ENCODE measurements at regions not wholly inside any gene's neighbourhood (a gene's known extent, or its start where the extent isn't known, plus 50 kb on each side); places are given as distances from the start of the nearest gene placed in this dataset.

GRCh38 chr7:38068461-38068860, 109.6 kb upstream of the STARD3NL start:
- no peak overlapping the region for H3K4me3 ChIP-seq (ENCODE audit: low read length)
- no peak for DNase-seq (ENCODE audit: low read depth, low spot score)

- no peak overlapping the region for H3K4me3 ChIP-seq (ENCODE audit: low read length)
- no peak for DNase-seq (ENCODE audit: low read depth, low spot score)
Observed at GRCh38 chr7:38069052-38069451, 109.0 kb upstream of the STARD3NL start.

GRCh38 chr7:38070718-38071117, 107.3 kb upstream of the STARD3NL start:
- no peak overlapping the region for H3K4me3 ChIP-seq (ENCODE audit: low read length)
- DNase-seq (ENCODE audit: low read depth, low spot score), result peak; percentile 7

- DNase-seq (ENCODE audit: low read depth, low spot score), result no peak
- no peak overlapping the region for H3K4me3 ChIP-seq (ENCODE audit: low read length)
Observed at GRCh38 chr7:38086857-38087256, 91.2 kb upstream of the STARD3NL start.

GRCh38 chr7:38102507-38102906, 75.5 kb upstream of the STARD3NL start:
- H3K4me3 ChIP-seq (ENCODE audit: low read length), result no peak overlapping the region
- DNase-seq (ENCODE audit: low read depth, low spot score), result no peak

GRCh38 chr7:38105874-38106483, 72.1 kb upstream of the STARD3NL start:
- peak; percentile 48 for DNase-seq (ENCODE audit: low read depth, low spot score)
- no peak overlapping the region for H3K4me3 ChIP-seq (ENCODE audit: low read length)

- H3K4me3 ChIP-seq (ENCODE audit: low read length), result no peak overlapping the region
- DNase-seq (ENCODE audit: low read depth, low spot score), result peak; percentile 50
Observed at GRCh38 chr7:38107486-38107893, 70.6 kb upstream of the STARD3NL start.

- no peak overlapping the region for H3K4me3 ChIP-seq (ENCODE audit: low read length)
- DNase-seq (ENCODE audit: low read depth, low spot score), result no peak
Observed at GRCh38 chr7:38112075-38112474, 66.0 kb upstream of the STARD3NL start.

GRCh38 chr7:38120076-38120475, 58.0 kb upstream of the STARD3NL start:
- no peak overlapping the region for H3K4me3 ChIP-seq (ENCODE audit: low read length)
- no peak for DNase-seq (ENCODE audit: low read depth, low spot score)

- DNase-seq (ENCODE audit: low read depth, low spot score), result no peak
- H3K4me3 ChIP-seq (ENCODE audit: low read length), result no peak overlapping the region
Observed at GRCh38 chr7:38122501-38122900, 55.5 kb upstream of the STARD3NL start.

- DNase-seq (ENCODE audit: low read depth, low spot score), result no peak
- H3K4me3 ChIP-seq (ENCODE audit: low read length), result no peak overlapping the region
Observed at GRCh38 chr7:38123494-38123893, 54.6 kb upstream of the STARD3NL start.

GRCh38 chr7:38127216-38128207, 50.5 kb upstream of the STARD3NL start:
- H3K4me3 ChIP-seq (ENCODE audit: low read length), result no peak overlapping the region
- DNase-seq (ENCODE audit: low read depth, low spot score), result no peak
